Stomach (tissue), 4 donors: ENCODE measurements at regions not wholly inside any gene's neighbourhood (a gene's known extent, or its start where the extent isn't known, plus 50 kb on each side); places are given as distances from the start of the nearest gene placed in this dataset.

Source experiments
- EP300 ChIP-seq: sonication (generic); formaldehyde crosslinking; IDR thresholded peaks from one replicate; pipeline ENCODE4 v1.6.1; 2017; ENCODE audit warnings: antibody characterized with exemption
- POLR2A ChIP-seq, 4 donors: fragments of 450-650 bp; IDR thresholded peaks; one replicate each; pipeline ENCODE4 v1.6.1; 2016; ENCODE audit warnings: antibody characterized with exemption in 4 of 4, control low read depth in 2 of 4, mild to moderate bottlenecking in 1 of 4, moderate library complexity in 1 of 4

- no peak for TF ChIP-seq POLR2A (IDR thresholded peaks at IDR 0.05)
- no peak for TF ChIP-seq EP300
Observed at GRCh38 chr12:63085120-63085519, 65.9 kb downstream of the AVPR1A start.
